ENCODE measurements at regions not wholly inside any gene's neighbourhood (a gene's known extent, or its start where the extent isn't known, plus 50 kb on each side); places are given as distances from the start of the nearest gene placed in this dataset.

GRCh38 chr5:148923023-148923422 is 96.6 kb downstream of the ADRB2 start:
- no peaks in the 10 kb centered on the region for H4K20me1 ChIP-seq (ENCODE audit: control insufficient read depth, insufficient read depth, insufficient read length)

More at GRCh38 chr5:148923023-148923422, 96.6 kb downstream of the ADRB2 start:
- H3K27me3 Mint-ChIP-seq (ENCODE audit: low read depth): peaks cover 3% of the 10 kb centered on the region; the same call in 1 of the 2 replicates
- Histone ChIP-seq H2AFZ (ENCODE audit: low read length) (no peak overlapping the region), H3K9ac (ENCODE audit: extremely low read depth, insufficient read length, low read length) (no peak overlapping the region), H2BK20ac (ENCODE audit: low read depth, low read length, poor library complexity, severe bottlenecking) (no peak overlapping the region), H3K18ac (ENCODE audit: insufficient read length, low read depth, low read length) (no peak overlapping the region), H3K79me2 (ENCODE audit: insufficient read depth, low read length) (no peaks in the 10 kb centered on the region), H4K91ac (ENCODE audit: insufficient read length, low read depth, low read length) (no peak overlapping the region), H3K79me1 (ENCODE audit: insufficient read depth, low read depth, low read length, poor library complexity, severe bottlenecking) (no peaks in the 10 kb centered on the region), H2AK5ac (ENCODE audit: insufficient read length, low read length) (no peak overlapping the region), H3K9me3 (ENCODE audit: control insufficient read depth, low read depth, low read length) (no peaks in the 10 kb centered on the region), H3K27me3 (ENCODE audit: insufficient read depth, low read length) (no peaks in the 10 kb centered on the region), H4K8ac (replicated peaks; ENCODE audit: insufficient read length, low read depth, low read length) (no peak overlapping the region), H4K5ac (ENCODE audit: insufficient read length, low read depth, low read length) (no peak overlapping the region), H2BK12ac (ENCODE audit: insufficient read length, low read depth, low read length) (no peak overlapping the region), H3K4me2 (ENCODE audit: insufficient read depth, insufficient read length, low read length) (no peak overlapping the region), H3T11ph (ENCODE audit: low read length) (no peak overlapping the region), H3K56ac (ENCODE audit: insufficient read length, low read depth, low read length) (no peak overlapping the region), H3K14ac (ENCODE audit: insufficient read depth, low read length) (no peak overlapping the region), H3K23ac (ENCODE audit: insufficient read length, low read depth, low read length) (no peak overlapping the region), H3K4ac (ENCODE audit: low read depth, low read length) (no peak overlapping the region), H3K23me2 (ENCODE audit: insufficient read length, low read depth, low read length, poor library complexity, severe bottlenecking) (no peaks in the 10 kb centered on the region), H3K27ac (ENCODE audit: insufficient read length, low read depth, low read length) (no peak overlapping the region), H2BK5ac (ENCODE audit: insufficient read length, low read length) (no peak overlapping the region), H2BK120ac (ENCODE audit: low read depth, low read length, poor library complexity, severe bottlenecking) (no peak overlapping the region), H2BK15ac (ENCODE audit: low read depth, low read length) (no peak overlapping the region), H3K4me1 (ENCODE audit: insufficient read depth, low read length) (peaks cover 3% of the 10 kb centered on the region; the same call in 1 of the 2 replicates)
- H3K4me1 Mint-ChIP-seq: no peaks in the 10 kb centered on the region
- no peak for DNase-seq
- H3K9me3 Mint-ChIP-seq: no peaks in the 10 kb centered on the region
- H3K4me3 Mint-ChIP-seq: no peak overlapping the region
- no CpG with 5 or more reads among the region's 1 CpG for WGBS (ENCODE audit: extremely low coverage, insufficient read length, low lambda C conversion rate)
- H3K36me3 Mint-ChIP-seq (ENCODE audit: insufficient read depth in 1 of 3, low read depth in 3 of 3): no peaks in the 10 kb centered on the region
- no peak for TF ChIP-seq CTCF (conservative IDR thresholded peaks at IDR 0.05)
- no peak overlapping the region for H3K27ac Mint-ChIP-seq
